ENCODE measurements at regions not wholly inside any gene's neighbourhood (a gene's known extent, or its start where the extent isn't known, plus 50 kb on each side); places are given as distances from the start of the nearest gene placed in this dataset.

GRCh38 chr9:7367726-7368125 lies 431.9 kb downstream of the DMAC1 start:
- DNase-seq (ENCODE audit: low read depth), result peak; percentile 6
- no peak for TF ChIP-seq CTCF (conservative IDR thresholded peaks at IDR 0.05; ENCODE audit: low read depth, low read length)
- H3K4me3 ChIP-seq (ENCODE audit: low read depth, low read length), result no peak overlapping the region

GRCh38 chr9:7366121-7366520 lies 433.5 kb downstream of the DMAC1 start:
- DNase-seq (ENCODE audit: low read depth), result peak; percentile 13
- no peak overlapping the region for H3K4me3 ChIP-seq (ENCODE audit: low read depth, low read length)
- TF ChIP-seq CTCF (conservative IDR thresholded peaks at IDR 0.05; ENCODE audit: low read depth, low read length), result no peak

- DNase-seq (ENCODE audit: low read depth), result no peak
- TF ChIP-seq CTCF (conservative IDR thresholded peaks at IDR 0.05; ENCODE audit: low read depth, low read length), result no peak
- no peak overlapping the region for H3K4me3 ChIP-seq (ENCODE audit: low read depth, low read length)
Measured at GRCh38 chr9:7363777-7364477, 435.7 kb downstream of the DMAC1 start.

- TF ChIP-seq CTCF (conservative IDR thresholded peaks at IDR 0.05; ENCODE audit: low read depth, low read length), result peak; percentile 9
- no peak overlapping the region for H3K4me3 ChIP-seq (ENCODE audit: low read depth, low read length)
- DNase-seq (ENCODE audit: low read depth), result no peak
Measured at GRCh38 chr9:7360513-7360912, 439.1 kb downstream of the DMAC1 start.

GRCh38 chr9:7358876-7359275 lies 440.7 kb downstream of the DMAC1 start:
- TF ChIP-seq CTCF (conservative IDR thresholded peaks at IDR 0.05; ENCODE audit: low read depth, low read length), result peak; percentile 63
- peak; percentile 36 for DNase-seq (ENCODE audit: low read depth)
- H3K4me3 ChIP-seq (ENCODE audit: low read depth, low read length), result no peak overlapping the region

GRCh38 chr9:7354704-7355103 lies 444.9 kb downstream of the DMAC1 start:
- no peak for DNase-seq (ENCODE audit: low read depth)
- H3K4me3 ChIP-seq (ENCODE audit: low read depth, low read length), result no peak overlapping the region
- no peak for TF ChIP-seq CTCF (conservative IDR thresholded peaks at IDR 0.05; ENCODE audit: low read depth, low read length)

- no peak for DNase-seq (ENCODE audit: low read depth)
- H3K4me3 ChIP-seq (ENCODE audit: low read depth, low read length), result no peak overlapping the region
- no peak for TF ChIP-seq CTCF (conservative IDR thresholded peaks at IDR 0.05; ENCODE audit: low read depth, low read length)
Measured at GRCh38 chr9:7348692-7349091, 450.9 kb downstream of the DMAC1 start.

Measured in choroid plexus epithelial cell (primary cell).